Testis (tissue), 2 donors: ENCODE measurements at regions not wholly inside any gene's neighbourhood (a gene's known extent, or its start where the extent isn't known, plus 50 kb on each side); places are given as distances from the start of the nearest gene placed in this dataset.

Source experiments
- DNase-seq: peaks from one replicate; pipeline ENCODE4 v3.0.0-alpha.2; 2019
- H3K27ac ChIP-seq, 2 donors: fragments of 200-600 bp; sonication (generic); one replicate each; pipeline ENCODE4 v1.5.1; 2019
- H3K27me3 ChIP-seq: fragments of 200-600 bp; sonication (generic); one replicate; pipeline ENCODE4 v1.5.1; 2019
- H3K36me3 ChIP-seq: fragments of 200-600 bp; sonication (generic); one replicate; pipeline ENCODE4 v1.5.1; 2017; ENCODE audit warnings: low read depth; ENCODE audit errors: missing control alignments
- H3K4me1 ChIP-seq: fragments of 200-600 bp; sonication (generic); one replicate; pipeline ENCODE4 v1.5.1; 2019
- H3K4me3 ChIP-seq, 2 donors: fragments of 200-600 bp; sonication (generic); one replicate each; pipeline ENCODE4 v1.5.1; 2017 to 2019
- H3K9me3 ChIP-seq: fragments of 200-600 bp; sonication (generic); one replicate; pipeline ENCODE4 v1.5.1; 2017
- CTCF ChIP-seq, 3 experiments: fragments of 450-650 bp in 2 of 3; fragments of 200-600 bp in 1 of 3; sonication (generic) in 1 of 3; IDR thresholded peaks; one replicate each; pipeline ENCODE4 v1.5.1; 2016 to 2019; ENCODE audit warnings: antibody characterized with exemption in 3 of 3, mild to moderate bottlenecking in 2 of 3, moderate library complexity in 1 of 3
- POLR2A ChIP-seq: fragments of 450-650 bp; IDR thresholded peaks from one replicate; pipeline ENCODE4 v1.6.1; 2017; ENCODE audit warnings: antibody characterized with exemption, mild to moderate bottlenecking, moderate library complexity
- WGBS, 2 donors: methylation state at CpG; one replicate each; pipeline ENCODE4 v1.1.5; 2018; 5-methylcytosine and 5-hydroxymethylcytosine counted together
- intact Hi-C: fragments of 100-400 bp; cut with DNase I; formaldehyde crosslinking; loops from one replicate; pipeline ENCODE4 v1.15.1; 2023; ENCODE audit warnings: low total_unique reads

GRCh38 chr19:28424077-28424476 lies 788.9 kb downstream of the UQCRFS1 start:
- no peak for TF ChIP-seq POLR2A
- TF ChIP-seq CTCF (IDR thresholded peaks at IDR 0.05): no peak
- WGBS, 2 donors: 79 to 80% methylated on average over 5 of the region's 5 CpGs
- Histone ChIP-seq H3K36me3 (no peaks in the 10 kb centered on the region), H3K27ac (no peak overlapping the region), H3K4me3 (no peak overlapping the region), H3K27me3 (no peaks in the 10 kb centered on the region), H3K4me1 (no peaks in the 10 kb centered on the region), H3K9me3 (no peaks in the 10 kb centered on the region)
- DNase-seq: no peak
- intact Hi-C loops: no loop called here

- Histone ChIP-seq H3K27me3 (no peaks in the 10 kb centered on the region), H3K27ac (no peak overlapping the region), H3K36me3 (no peaks in the 10 kb centered on the region), H3K4me1 (no peaks in the 10 kb centered on the region), H3K9me3 (no peaks in the 10 kb centered on the region), H3K4me3 (no peak overlapping the region)
- intact Hi-C loops: no loop called here
- 60 to 61% methylated on average over 6 of the region's 6 CpGs for WGBS, 2 donors
- no peak for DNase-seq
- TF ChIP-seq POLR2A: no peak
- no peak for TF ChIP-seq CTCF (IDR thresholded peaks at IDR 0.05)
These were observed 789.9 kb downstream of the UQCRFS1 start for GRCh38 chr19:28422791-28423650.

- no peak for TF ChIP-seq POLR2A
- no peak for TF ChIP-seq CTCF (IDR thresholded peaks at IDR 0.05)
- no peak for DNase-seq
- no peaks in the 10 kb centered on the region for H3K27me3 ChIP-seq
- 79 to 89% methylated on average over 7 of the region's 7 CpGs for WGBS, 2 donors
- no peak overlapping the region for H3K4me3 ChIP-seq
- H3K4me1 ChIP-seq: no peaks in the 10 kb centered on the region
- intact Hi-C loops: no loop called here
- H3K36me3 ChIP-seq: no peaks in the 10 kb centered on the region
- H3K9me3 ChIP-seq: no peaks in the 10 kb centered on the region
- no peak overlapping the region for H3K27ac ChIP-seq
These were observed 790.9 kb downstream of the UQCRFS1 start for GRCh38 chr19:28422046-28422445.

- H3K4me1 ChIP-seq: no peaks in the 10 kb centered on the region
- H3K27me3 ChIP-seq: no peaks in the 10 kb centered on the region
- H3K4me3 ChIP-seq: no peak overlapping the region
- TF ChIP-seq POLR2A: no peak
- intact Hi-C loops: no loop called here
- H3K9me3 ChIP-seq: no peaks in the 10 kb centered on the region
- DNase-seq: no peak
- H3K36me3 ChIP-seq: no peaks in the 10 kb centered on the region
- no peak overlapping the region for H3K27ac ChIP-seq
- 81 to 86% methylated on average over 10 to 13 of the region's 13 CpGs for WGBS, 2 donors
These were observed 792.0 kb downstream of the UQCRFS1 start for GRCh38 chr19:28420811-28421550.

GRCh38 chr19:28419312-28419711 lies 793.6 kb downstream of the UQCRFS1 start:
- DNase-seq: peak; percentile 31
- Histone ChIP-seq H3K4me3 (no peak overlapping the region), H3K9me3 (no peaks in the 10 kb centered on the region), H3K36me3 (no peaks in the 10 kb centered on the region), H3K4me1 (no peaks in the 10 kb centered on the region), H3K27ac (no peak overlapping the region), H3K27me3 (no peaks in the 10 kb centered on the region)
- WGBS, 2 donors: 55 to 81% methylated on average over 2 of the region's 2 CpGs
- intact Hi-C loops: no loop called here
- no peak for TF ChIP-seq CTCF (IDR thresholded peaks at IDR 0.05)
- no peak for TF ChIP-seq POLR2A
